GM19372 (cell line): ENCODE measurements at regions not wholly inside any gene's neighbourhood (a gene's known extent, or its start where the extent isn't known, plus 50 kb on each side); places are given as distances from the start of the nearest gene placed in this dataset.
"Not testable (repeated sequence)": the region's sequence is repeated elsewhere in the genome, so short reads cannot be mapped to it uniquely, and the experiment has no call there.

Experiments used
- ATAC-seq: cut with Tn5 transposase; IDR thresholded peaks from one replicate; pipeline ENCODE4 v1.9.1; 2021; ENCODE audit warnings: mild to moderate bottlenecking, low read depth, moderate library complexity; ENCODE audit not compliant: unreplicated experiment

DNA sequence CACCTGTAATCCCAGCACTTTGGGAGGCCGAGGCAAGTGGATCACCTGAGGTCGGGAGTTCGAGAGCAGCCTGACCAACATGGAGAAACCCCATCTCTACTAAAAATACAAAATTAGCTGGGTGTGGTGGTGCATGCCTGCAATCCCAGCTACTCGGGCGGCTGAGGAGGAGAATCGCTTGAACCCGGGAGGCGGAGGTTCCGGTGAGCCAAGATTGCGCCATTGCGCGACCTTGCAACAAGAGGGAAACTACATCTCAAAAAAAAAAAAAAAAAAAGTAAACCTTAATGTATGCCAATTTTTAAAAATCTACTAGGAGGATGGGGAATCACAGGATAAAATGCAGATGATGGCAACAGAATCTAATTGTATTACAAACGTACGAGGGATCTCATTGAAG, 95.5 kb upstream of the SIRPA start:
- ATAC-seq, result not testable (repeated sequence)

DNA sequence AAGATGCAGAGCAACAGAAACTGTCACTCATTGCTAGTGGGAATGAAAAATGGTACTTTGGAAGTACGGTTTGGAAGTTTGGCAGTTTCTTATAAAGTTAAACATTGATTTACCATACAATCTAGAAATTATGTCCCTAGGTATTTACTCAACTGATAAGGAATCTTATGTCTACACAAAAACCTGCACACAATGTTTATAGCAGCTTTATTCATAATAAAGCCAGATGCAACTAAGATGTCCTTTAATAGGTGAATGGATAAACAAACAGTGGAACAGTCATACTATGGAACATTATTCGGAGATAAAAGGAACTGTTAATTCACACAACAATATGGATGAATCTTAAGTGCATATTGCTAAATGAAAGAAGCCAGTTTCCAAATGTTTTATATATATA, 96.2 kb upstream of the SIRPA start:
- no peak for ATAC-seq

DNA sequence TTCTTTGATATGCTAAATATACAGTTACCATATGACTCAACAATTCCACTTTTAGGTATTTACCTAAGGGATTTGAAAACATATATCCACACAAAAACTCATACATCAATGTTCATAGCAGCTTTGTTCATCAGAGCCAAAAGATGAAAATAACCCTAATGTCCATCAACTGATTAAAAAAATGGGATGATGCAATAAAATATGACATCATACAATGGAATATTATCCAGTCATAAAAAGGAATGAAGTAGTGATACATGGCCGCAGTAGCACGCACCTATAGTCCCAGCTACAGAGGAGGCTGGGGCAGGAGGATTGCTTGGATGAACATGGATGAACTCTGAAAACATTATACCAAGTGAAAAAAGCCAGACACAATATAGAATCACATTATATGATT, 101.4 kb upstream of the SIRPA start:
- no peak for ATAC-seq

DNA sequence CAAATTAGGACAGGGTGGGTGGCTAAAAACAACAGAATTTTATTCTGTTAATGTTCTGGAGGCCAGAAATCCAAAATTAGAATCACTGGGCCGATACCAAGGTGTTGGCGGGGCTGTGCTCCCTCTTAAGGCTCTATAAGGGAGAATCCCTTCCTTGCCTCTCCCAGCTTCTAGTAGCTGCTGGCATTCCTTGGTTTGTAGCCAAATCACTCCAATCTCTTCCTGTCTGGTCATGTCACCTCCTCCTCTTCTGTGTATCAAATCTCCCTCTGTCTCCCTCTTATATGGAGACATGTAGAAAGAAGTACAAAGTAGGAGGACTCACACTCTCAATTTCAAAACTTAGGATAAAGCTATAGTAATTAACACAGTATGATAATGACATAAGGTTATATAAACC, 102.9 kb upstream of the SIRPA start:
- no peak for ATAC-seq

DNA sequence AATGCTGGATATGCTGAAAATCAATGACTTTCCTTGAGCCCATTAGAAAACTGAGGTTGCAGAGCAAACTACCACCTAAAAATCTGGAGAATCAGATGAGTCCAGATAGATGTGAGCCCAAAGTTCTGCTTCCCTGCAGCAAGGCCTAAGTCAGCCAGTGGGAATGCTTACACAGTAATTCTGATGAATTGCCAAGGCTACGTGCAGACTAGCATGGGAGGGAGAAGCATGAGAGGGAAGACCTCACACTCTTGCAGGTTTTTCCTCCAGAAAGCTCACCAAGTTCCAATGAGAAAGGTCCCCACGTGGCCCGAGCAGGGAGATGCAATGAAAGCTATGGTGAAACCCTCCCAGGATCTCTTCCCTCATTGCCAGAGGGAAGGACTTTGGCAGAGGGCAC, 104.8 kb upstream of the SIRPA start:
- ATAC-seq, result no peak

DNA sequence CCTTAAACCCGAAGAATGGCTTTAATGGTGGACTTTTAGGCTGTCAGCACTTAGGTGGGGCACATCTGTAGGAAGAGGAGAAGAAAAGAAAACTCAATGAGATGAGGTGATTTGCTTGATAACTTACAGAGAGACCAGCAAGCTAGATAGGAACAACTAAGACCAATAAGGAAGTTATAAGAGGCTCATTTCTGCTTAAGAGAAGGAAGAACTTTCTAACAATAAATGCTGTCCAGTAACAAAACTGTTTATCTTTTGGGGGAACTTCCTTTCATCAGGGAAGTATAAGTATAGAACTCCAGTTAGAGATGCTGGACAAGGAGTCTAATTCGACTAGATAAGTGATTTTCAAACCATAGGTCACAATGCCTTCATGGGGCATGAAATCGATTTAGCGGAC, 107.2 kb upstream of the SIRPA start:
- no peak for ATAC-seq

DNA sequence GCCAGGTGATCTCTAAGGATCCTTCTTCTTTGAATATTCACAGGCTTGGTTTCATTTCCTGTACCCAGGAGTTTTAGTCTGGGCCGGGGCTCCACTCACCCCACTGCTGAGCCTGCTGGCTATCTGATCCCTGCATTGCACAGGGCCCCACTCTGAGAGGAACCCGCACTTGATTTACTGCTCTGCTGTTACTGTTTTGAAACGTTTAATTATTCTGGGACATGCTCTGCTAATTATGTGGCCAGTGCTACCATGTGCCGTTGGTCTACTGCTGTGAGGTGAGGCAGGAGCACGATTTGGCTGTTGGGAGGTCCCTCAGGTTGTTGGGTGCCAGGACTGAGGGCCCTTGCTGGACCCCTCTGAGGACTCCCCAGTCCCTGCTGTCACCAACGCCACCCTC, 108.7 kb upstream of the SIRPA start:
- ATAC-seq, result no peak

DNA sequence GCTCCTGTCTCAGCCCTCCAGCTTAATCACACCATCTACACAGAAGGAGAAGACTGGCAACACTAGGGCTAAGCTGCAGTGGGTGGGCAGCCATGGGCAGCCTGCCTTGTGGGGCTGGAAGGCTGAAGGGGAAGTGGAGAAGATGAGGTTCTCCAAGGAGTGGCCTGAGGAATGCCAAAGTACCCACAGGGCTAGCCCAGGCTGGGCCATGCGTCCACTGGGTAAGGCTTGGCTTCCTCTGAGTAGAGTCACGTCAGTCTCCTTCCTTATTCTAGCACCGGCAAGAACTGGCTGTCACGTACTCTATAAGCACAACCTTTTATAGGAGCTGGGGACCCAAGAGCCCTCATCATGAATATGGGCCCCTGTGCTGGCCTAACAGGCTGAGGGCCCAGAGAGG, 110.6 kb upstream of the SIRPA start:
- ATAC-seq, result no peak

DNA sequence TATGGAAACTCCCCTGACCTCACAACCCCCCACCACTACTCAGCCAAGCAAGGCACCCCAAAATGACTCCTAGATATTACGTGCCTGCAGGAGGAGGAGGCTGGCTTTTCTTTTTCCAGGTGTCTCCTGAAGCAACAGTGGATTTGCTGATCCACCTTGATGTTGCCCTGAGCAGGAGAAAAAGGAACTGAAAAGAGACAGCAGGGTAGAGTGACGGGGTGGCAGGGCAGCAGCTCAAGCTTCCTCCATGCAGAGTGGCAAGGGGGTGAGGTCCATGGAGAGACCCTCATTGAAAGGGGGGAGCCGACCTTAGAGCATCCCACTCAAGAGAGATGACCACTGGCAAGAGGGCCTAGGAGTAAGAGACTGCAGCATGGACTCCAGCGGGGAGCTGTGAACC, 112.0 kb upstream of the SIRPA start:
- ATAC-seq, result no peak

DNA sequence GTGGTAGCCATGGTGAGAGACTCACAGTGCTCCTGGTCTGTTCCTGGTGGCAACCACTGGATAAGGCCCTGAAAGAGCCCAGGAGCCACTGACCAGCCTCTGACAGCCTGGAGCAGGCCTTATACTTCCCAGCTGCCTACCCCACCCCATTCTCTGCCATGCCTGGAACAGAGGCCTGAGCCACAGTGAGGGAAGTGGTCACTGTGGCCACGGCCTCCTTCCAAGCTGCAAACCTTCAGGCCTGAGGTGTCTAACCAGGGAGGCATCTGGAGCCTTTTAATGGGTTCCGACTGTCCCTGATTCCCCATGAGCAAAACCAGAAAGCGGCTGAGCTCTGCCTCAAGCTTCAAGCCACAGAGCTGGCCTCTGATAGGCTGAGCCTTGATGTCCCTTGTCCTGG, 113.0 kb upstream of the SIRPA start:
- no peak for ATAC-seq

DNA sequence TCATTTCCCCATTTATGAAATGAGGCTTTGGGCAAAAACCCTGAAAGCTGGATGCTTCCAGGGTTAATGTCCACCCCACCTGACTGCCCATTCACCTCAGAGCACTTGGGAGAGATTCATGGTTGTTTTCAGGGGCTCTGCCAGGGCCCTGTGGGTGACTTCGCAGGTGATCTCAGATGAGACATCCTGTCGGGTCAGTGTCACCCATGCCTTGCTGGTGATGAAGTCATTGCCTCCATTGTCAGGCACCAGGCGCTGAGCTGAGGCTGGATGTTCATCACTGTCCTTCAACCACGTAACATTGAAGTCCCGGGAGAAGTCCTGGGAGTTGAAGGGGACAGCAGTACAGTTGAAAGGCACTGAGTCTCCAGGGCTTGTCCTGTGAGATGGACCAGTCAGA, 115.6 kb upstream of the SIRPA start:
- ATAC-seq, result no peak

DNA sequence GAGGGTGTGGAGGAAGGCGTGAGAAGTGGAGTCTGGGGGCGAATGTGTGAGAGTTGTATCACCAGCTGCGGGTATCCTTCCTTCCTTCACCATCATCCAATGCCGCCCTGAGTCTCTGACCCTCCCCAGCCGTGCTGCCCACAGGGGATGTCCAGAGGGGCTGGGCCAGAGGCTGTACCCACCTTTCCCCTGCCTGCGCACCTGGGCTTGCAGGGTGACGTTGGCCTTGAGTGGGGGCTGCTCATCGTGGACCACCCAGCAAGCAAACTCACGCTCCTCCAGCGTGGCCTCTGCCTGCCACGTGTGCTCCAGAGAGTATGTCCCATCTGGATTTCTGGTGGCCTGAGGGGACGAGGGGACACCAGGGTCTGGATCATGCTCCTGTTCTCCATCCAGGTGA, 116.9 kb upstream of the SIRPA start:
- no peak for ATAC-seq

DNA sequence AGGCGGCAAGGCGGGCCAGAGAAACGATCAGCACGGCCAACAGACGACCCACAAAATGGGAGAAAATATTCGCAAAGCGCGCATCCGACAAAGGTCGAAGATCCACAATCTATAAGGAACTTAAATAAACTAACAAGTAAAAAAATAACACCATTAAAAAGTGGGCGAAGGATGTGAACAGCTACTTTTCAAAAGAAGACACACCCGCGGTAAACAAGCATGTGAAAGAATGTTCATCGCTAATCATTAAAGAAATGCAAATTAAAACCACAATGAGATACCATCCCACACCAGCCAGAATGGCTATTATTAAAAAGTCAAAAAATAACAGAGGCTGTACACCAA, 117.8 kb upstream of the SIRPA start:
- ATAC-seq, result no peak

DNA sequence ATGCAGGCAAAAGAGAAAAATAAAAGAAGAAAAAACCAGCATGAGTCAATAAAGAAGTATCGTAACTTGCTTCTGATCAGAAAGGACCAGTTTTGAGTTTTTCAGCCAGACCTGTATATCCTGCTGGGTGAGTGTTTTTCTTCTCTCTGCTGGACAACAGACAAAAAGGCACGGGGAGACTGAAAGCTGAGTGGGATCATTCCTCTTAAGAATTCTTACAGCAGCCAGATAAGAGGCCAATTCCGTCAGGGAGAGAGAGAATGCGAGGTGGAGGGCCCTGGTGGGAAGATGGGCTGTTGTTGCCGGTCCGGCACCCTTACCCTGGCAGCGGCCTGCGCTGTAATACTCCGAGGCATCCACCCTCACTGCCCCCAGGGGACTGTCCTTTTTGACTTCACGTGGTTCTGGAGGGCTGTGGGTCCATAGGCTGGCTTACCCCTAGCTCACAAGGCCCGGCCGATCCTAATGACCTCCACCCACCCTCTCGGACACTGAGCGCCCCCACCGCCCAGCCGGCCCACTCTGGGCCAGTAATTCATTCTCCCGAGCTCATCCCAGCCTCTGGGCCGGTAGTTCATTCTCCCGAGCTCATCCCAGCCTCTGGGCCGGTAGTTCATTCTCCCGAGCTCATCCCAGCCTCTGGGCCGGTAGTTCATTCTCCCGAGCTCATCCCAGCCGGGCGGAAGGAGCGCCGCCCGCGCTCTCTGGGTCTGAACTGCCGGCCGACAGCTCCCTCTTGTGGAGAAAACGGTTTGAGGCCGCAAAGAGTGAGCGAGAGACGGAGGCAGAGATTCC, 118.3 kb upstream of the SIRPA start:
- ATAC-seq, result peak; percentile 71

DNA sequence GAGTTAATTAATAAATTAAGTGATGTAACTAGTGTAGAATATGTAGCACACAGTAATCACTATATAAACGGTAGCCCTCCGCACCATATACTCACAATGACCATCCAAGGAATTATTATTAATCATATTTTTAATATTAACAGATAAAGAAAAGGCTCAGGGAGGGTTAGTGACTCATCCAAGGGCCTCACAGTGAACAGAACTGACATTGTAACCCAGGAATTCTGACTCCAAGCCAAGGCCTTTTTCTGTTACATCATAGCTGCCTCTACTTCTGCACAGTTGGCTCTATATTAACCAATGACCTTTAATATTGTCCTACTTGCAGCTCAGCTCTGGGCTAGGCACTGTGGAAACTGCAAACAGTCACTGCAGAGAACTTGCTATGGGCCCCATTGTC, 117.5 kb upstream of the SIRPG start:
- ATAC-seq, result no peak

DNA sequence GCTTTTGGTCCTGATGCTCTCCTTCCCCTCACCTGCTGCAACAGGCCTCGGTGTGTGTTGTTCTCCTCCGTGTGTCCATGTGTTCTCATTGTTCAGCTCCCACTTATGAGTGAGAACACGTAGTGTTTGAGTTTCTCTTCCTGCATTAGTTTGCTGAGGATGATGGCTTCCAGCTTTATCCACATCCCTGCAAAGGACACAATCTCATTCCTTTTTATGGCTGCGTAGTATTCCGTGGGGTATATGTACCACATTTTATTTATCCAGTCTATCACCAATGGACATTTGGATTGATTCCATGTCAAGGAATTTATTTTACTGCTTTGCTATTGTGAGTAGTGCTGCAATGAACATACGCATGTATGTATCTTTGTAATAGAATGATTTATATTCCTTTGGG, 116.9 kb upstream of the SIRPG start:
- no peak for ATAC-seq

DNA sequence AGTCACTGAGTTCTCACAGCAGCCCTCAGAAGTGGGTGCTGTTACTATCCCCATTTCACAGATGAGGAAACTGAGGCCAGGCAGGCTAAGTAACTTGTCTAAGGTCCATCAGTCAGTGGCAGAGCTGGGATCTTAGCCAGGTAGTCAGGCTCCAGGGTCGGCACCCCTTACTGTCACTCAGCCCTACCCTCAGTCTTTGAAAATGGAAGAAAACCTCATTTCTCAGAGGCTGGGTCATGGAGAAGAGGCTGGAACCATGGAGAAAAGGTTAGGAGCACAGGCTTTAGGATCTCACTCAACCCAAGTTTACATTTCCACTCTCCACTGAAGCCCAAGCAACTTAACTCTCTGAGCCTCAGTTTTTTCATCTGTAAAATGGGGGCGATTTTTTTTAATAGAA, 116.2 kb upstream of the SIRPG start:
- no peak for ATAC-seq

DNA sequence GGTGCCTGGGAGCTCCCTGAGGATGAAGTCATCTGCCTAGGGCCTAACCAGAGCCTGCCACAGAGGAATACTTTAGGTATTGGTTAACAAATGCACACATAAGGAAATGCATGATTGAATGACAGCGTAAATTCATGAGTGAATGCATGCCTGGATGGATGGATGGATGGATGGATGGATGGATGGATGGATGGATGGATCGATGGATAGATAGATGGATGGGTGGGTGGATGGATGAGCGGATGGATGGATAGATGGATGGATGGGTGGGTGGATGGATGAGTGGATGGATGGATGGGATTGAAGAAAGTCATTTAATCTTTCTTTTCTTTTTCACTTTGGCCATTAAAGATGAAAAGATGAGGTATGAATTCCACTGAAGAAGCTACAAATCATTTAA, 111.9 kb upstream of the SIRPG start:
- no peak for ATAC-seq

DNA sequence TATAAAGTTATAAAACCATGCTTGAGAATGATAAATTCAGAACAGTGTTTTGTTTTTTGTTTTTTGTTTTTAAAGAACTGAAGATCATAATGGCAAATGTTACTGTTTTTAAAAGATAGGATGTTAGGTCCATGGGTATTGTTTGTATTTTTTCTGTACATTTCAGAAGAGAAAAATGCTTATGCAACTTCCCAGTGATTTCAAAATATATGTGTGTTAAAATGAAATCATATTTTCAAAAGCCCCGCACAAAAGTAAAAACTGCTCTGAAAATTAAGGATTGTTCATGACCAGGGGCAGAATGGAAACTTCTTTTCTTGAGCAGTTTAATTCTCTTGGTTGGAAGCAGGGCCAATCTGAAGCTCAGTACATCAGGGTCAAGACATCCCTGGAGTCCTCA, 109.2 kb upstream of the SIRPG start:
- ATAC-seq, result no peak

DNA sequence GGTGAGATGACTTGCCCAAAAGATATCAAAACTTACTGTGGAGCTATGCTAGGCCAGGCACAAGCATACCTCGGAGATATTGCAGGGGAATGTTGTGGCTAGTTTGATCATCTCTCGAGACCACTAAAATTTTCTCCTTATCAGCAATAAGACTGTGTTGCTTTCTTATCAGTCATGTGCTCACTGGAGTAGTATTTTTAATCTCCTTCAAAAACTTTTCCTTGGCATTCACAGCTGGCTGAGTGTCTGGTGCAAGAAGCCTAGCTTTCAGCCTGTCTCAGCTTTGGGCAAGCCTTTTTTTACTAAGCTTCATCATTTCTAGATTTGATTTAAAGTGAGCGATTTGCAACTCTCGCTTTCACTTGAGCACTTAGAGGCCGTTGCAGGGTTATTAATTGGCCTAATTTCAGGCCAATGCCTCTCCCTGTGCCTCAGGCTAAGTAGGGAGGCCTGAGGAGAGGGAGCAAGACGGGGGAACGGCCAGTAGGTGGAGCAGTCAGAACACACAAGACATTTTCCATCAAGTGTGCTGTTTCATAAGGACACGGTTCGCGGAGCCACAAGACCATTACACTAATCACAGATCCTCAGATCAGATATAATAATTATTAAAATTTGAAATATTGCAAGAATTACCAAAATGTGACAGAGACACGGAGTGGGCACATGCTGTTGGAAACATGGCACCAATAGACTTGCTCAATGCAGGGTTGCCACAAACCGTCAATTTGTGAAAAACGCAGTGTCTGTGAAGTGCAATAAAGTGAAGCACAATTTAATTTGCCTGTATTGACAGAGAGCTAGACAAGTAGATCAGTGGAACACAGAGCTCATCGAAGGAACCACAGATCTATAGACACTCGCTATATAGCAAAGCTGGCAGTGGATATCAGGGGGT, 106.8 kb upstream of the SIRPG start:
- ATAC-seq, result no peak

DNA sequence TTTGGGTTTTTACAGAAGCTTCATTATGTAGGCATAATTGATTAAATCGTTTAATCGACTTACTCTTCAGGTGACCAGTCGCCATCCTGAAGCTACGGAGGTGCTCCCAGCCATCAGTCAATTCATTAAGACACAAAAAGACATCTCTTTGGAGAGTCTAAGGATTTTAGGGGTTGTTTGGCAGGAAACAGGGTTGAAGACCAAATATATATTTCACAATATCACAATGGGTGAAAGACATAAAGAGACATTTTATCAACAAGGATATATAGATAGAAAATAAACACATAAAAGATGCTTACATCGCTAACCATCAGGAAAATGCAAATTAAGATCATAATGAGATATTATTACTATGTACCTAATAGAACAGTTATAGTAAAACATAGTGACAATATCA, 104.0 kb upstream of the SIRPG start:
- ATAC-seq, result no peak

DNA sequence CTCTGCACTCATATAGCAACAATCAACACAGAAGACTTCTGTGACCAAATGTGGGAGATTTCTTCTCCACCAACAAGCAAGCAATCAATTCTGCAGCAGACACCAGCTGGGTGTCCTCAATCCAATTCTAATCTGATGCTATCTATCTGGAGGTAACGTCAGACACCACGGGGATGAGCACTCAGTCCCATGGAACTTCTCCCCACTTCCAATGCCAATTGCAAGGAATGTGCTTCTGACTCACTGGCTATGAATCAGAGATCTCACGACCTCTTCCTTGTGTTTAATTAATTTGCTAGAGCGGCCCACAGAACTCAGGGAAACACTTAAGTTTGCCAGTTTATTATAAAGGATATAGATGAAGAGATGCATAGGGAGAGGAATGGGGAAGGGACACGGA, 103.5 kb upstream of the SIRPG start:
- no peak for ATAC-seq
